GM21515 (cell line): ENCODE measurements at regions not wholly inside any gene's neighbourhood (a gene's known extent, or its start where the extent isn't known, plus 50 kb on each side); places are given as distances from the start of the nearest gene placed in this dataset.

Experiments used
- ATAC-seq: cut with Tn5 transposase; IDR thresholded peaks from one replicate; pipeline ENCODE4 v1.9.1; 2021; ENCODE audit not compliant: unreplicated experiment

- ATAC-seq: no peak
These were observed 272.8 kb upstream of the FAR2 start for GRCh38 chr12:28876196-28876798.

- no peak for ATAC-seq
These were observed 271.2 kb upstream of the FAR2 start for GRCh38 chr12:28877854-28878253.

- ATAC-seq: no peak
These were observed 270.4 kb upstream of the FAR2 start for GRCh38 chr12:28878629-28879028.

- no peak for ATAC-seq
These were observed 269.7 kb upstream of the FAR2 start for GRCh38 chr12:28879379-28879778.

GRCh38 chr12:28882444-28882843 is 266.6 kb upstream of the FAR2 start:
- no peak for ATAC-seq

- ATAC-seq: no peak
These were observed 265.6 kb upstream of the FAR2 start for GRCh38 chr12:28883406-28883997.

GRCh38 chr12:28884904-28885679 is 264.0 kb upstream of the FAR2 start:
- ATAC-seq: no peak

GRCh38 chr12:28885928-28886327 is 263.1 kb upstream of the FAR2 start:
- no peak for ATAC-seq

- no peak for ATAC-seq
These were observed 261.6 kb upstream of the FAR2 start for GRCh38 chr12:28887461-28887990.

- ATAC-seq: no peak
These were observed 258.4 kb upstream of the FAR2 start for GRCh38 chr12:28890664-28891063.

GRCh38 chr12:28891126-28891525 is 258.0 kb upstream of the FAR2 start:
- ATAC-seq: no peak

GRCh38 chr12:28893365-28893764 is 255.7 kb upstream of the FAR2 start:
- ATAC-seq: no peak

GRCh38 chr12:28893856-28894255 is 255.2 kb upstream of the FAR2 start:
- no peak for ATAC-seq

- ATAC-seq: no peak
These were observed 252.7 kb upstream of the FAR2 start for GRCh38 chr12:28896421-28896820.

- no peak for ATAC-seq
These were observed 251.0 kb upstream of the FAR2 start for GRCh38 chr12:28898038-28898437.

- ATAC-seq: no peak
These were observed 249.1 kb upstream of the FAR2 start for GRCh38 chr12:28899951-28900350.

GRCh38 chr12:28905220-28905955 is 243.7 kb upstream of the FAR2 start:
- ATAC-seq: no peak

GRCh38 chr12:28908646-28909045 is 240.4 kb upstream of the FAR2 start:
- no peak for ATAC-seq

GRCh38 chr12:28909291-28909690 is 239.8 kb upstream of the FAR2 start:
- no peak for ATAC-seq

- ATAC-seq: no peak
These were observed 223.2 kb upstream of the FAR2 start for GRCh38 chr12:28925719-28926376.

GRCh38 chr12:28930704-28931103 is 218.4 kb upstream of the FAR2 start:
- no peak for ATAC-seq
